Stomach (tissue), 4 donors: ENCODE measurements at regions not wholly inside any gene's neighbourhood (a gene's known extent, or its start where the extent isn't known, plus 50 kb on each side); places are given as distances from the start of the nearest gene placed in this dataset.

Source experiments
- EP300 ChIP-seq: sonication (generic); formaldehyde crosslinking; IDR thresholded peaks from one replicate; pipeline ENCODE4 v1.6.1; 2017; ENCODE audit warnings: antibody characterized with exemption
- POLR2A ChIP-seq, 4 donors: fragments of 450-650 bp; IDR thresholded peaks; one replicate each; pipeline ENCODE4 v1.6.1; 2016; ENCODE audit warnings: antibody characterized with exemption in 4 of 4, control low read depth in 2 of 4, mild to moderate bottlenecking in 1 of 4, moderate library complexity in 1 of 4

GRCh38 chr18:33923980-33924379 is 300.7 kb downstream of the NOL4 start:
- no peak for TF ChIP-seq EP300
- TF ChIP-seq POLR2A (IDR thresholded peaks at IDR 0.05): no peak
